Left ventricle myocardium inferior (tissue), 1 donor: ENCODE measurements at regions not wholly inside any gene's neighbourhood (a gene's known extent, or its start where the extent isn't known, plus 50 kb on each side); places are given as distances from the start of the nearest gene placed in this dataset.
"Not testable (repeated sequence)": the region's sequence is repeated elsewhere in the genome, so short reads cannot be mapped to it uniquely, and the experiment has no call there.

Source experiments
- DNase-seq: peaks from one replicate; pipeline ENCODE4 v3.0.0-alpha.2; 2020
- H3K27ac ChIP-seq: fragments of 200-600 bp; replicated peaks from 2 replicates; pipeline ENCODE4 v1.8.0; 2021
- H3K27me3 ChIP-seq: fragments of 200-600 bp; 2 replicates; pipeline ENCODE4 v1.8.0; 2021; ENCODE audit warnings: low read depth
- H3K36me3 ChIP-seq: fragments of 200-600 bp; 2 replicates; pipeline ENCODE4 v1.8.0; 2021
- H3K4me1 ChIP-seq: fragments of 200-600 bp; 2 replicates; pipeline ENCODE4 v1.8.0; 2021
- H3K4me3 ChIP-seq: fragments of 200-600 bp; 2 replicates; pipeline ENCODE4 v1.8.0; 2021; ENCODE audit warnings: mild to moderate bottlenecking, moderate library complexity
- H3K9me3 ChIP-seq: fragments of 200-600 bp; replicated peaks from 2 replicates; pipeline ENCODE4 v1.8.0; 2021
- intact Hi-C: fragments of 100-400 bp; cut with micrococcal nuclease; formaldehyde crosslinking; loops from one replicate; pipeline ENCODE4 v1.11.0; 2022
- TF ChIP-seq, protein P1 (sequence below): fragments of 200-600 bp; IDR thresholded peaks from 2 replicates; pipeline ENCODE4 v1.8.0; 2021; ENCODE audit warnings: antibody characterized with exemption, mild to moderate bottlenecking, borderline replicate concordance
- donor health status: DM: no; HTN: yes; CAD: no; lungs with severe emphysema.

DNA sequence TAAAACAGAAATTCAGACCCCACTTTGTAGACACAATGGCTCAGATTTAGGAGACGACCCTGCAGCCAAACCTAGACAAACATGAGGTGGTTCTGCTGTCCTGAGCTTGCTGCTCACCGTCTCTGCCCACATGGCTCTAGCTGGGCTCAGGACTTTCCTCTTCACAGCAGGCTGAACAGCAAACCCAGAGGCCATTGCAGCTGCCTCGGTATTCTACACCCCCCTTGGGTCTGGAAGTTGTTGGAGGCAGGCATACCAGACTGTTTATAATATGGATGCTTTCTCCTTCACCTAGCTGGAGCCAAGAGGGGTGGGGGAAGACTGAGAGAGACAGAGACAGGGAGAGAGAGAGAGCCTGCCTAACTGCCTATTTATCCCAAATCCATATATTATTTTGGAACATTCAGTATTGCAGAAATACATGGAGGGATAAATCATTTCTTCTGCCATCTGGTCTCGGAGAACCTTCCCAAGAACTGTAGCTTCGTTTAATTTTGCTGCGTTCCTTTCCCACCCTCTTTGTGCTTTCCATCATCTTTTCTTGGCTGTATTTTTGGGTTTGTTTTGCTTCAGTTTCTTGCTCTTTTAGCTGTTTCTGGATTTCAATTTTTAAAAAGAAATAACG is 628.2 kb upstream of the RBFOX1 start:
- TF ChIP-seq, protein P1, sequence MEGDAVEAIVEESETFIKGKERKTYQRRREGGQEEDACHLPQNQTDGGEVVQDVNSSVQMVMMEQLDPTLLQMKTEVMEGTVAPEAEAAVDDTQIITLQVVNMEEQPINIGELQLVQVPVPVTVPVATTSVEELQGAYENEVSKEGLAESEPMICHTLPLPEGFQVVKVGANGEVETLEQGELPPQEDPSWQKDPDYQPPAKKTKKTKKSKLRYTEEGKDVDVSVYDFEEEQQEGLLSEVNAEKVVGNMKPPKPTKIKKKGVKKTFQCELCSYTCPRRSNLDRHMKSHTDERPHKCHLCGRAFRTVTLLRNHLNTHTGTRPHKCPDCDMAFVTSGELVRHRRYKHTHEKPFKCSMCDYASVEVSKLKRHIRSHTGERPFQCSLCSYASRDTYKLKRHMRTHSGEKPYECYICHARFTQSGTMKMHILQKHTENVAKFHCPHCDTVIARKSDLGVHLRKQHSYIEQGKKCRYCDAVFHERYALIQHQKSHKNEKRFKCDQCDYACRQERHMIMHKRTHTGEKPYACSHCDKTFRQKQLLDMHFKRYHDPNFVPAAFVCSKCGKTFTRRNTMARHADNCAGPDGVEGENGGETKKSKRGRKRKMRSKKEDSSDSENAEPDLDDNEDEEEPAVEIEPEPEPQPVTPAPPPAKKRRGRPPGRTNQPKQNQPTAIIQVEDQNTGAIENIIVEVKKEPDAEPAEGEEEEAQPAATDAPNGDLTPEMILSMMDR: no peak
- no peak overlapping the region for H3K27ac ChIP-seq
- intact Hi-C loops: no loop called here
- H3K9me3 ChIP-seq: peaks cover 5% of the 10 kb centered on the region
- no peaks in the 10 kb centered on the region for H3K36me3 ChIP-seq
- H3K4me1 ChIP-seq: no peaks in the 10 kb centered on the region
- H3K27me3 ChIP-seq: no peaks in the 10 kb centered on the region
- H3K4me3 ChIP-seq: no peak overlapping the region
- no peak for DNase-seq

GRCh38 chr16:6701096-6701495 is 631.5 kb upstream of the RBFOX1 start:
- TF ChIP-seq, protein P1: no peak
- intact Hi-C loops: no loop called here
- no peak for DNase-seq
- no peaks in the 10 kb centered on the region for H3K36me3 ChIP-seq
- H3K4me3 ChIP-seq: no peak overlapping the region
- no peak overlapping the region for H3K27ac ChIP-seq
- no peaks in the 10 kb centered on the region for H3K4me1 ChIP-seq
- no peaks in the 10 kb centered on the region for H3K27me3 ChIP-seq
- H3K9me3 ChIP-seq: peaks cover 12% of the 10 kb centered on the region

DNA sequence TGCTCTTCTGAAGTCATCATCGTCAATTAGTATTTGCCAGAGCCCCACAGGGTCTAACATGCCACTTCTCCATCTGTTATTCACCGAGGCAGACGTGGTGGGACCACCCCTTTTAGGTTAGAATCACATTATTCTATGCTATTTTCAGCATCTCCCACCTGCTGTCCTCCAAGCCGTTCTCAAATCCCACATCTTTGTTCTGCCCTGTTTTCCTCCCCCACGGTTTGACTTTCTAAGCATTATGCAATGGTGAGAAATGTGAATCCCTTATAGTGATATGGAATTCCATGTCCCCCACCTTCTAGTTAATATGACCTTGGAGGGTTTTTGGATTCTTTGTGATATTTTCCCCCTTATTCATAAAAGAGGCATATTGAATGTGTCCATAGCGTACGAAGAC is 634.1 kb upstream of the RBFOX1 start:
- Histone ChIP-seq H3K27me3 (no peaks in the 10 kb centered on the region), H3K4me1 (no peaks in the 10 kb centered on the region), H3K36me3 (no peaks in the 10 kb centered on the region), H3K9me3 (peaks cover 12% of the 10 kb centered on the region), H3K4me3 (no peak overlapping the region), H3K27ac (no peak overlapping the region)
- TF ChIP-seq, protein P1: no peak
- intact Hi-C loops: no loop called here
- no peak for DNase-seq

DNA sequence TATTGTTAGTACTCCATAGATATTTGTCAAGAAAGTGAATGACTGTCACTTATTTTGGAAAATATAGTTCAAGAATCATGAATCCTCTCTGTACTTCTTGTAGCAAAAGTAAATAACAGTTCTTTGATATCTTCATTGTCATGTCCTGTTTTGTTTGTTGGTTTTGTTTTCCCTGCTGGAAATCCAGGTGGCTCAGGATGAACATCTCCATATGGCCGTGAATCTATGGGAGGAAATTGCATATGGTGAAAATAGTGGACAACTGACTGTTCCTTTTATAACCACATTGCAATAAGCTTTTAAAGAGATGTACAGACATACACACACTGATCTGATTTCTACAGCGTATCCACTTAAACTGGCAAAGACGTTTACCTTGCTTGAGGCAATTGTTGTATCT is 637.0 kb upstream of the RBFOX1 start:
- no peak for DNase-seq
- Histone ChIP-seq H3K9me3 (peaks cover 7% of the 10 kb centered on the region), H3K4me1 (no peaks in the 10 kb centered on the region), H3K27me3 (no peaks in the 10 kb centered on the region), H3K27ac (no peak overlapping the region), H3K4me3 (no peak overlapping the region), H3K36me3 (no peaks in the 10 kb centered on the region)
- TF ChIP-seq, protein P1: no peak
- intact Hi-C loops: no loop called here

GRCh38 chr16:6694636-6695035 is 638.0 kb upstream of the RBFOX1 start:
- H3K36me3 ChIP-seq: no peaks in the 10 kb centered on the region
- TF ChIP-seq, protein P1: no peak
- peaks cover 7% of the 10 kb centered on the region for H3K9me3 ChIP-seq
- no peak overlapping the region for H3K27ac ChIP-seq
- no peak for DNase-seq
- H3K4me3 ChIP-seq: no peak overlapping the region
- intact Hi-C loops: no loop called here
- H3K27me3 ChIP-seq: no peaks in the 10 kb centered on the region
- H3K4me1 ChIP-seq: no peaks in the 10 kb centered on the region

- H3K36me3 ChIP-seq, H3K4me3 ChIP-seq, DNase-seq, H3K27ac ChIP-seq, H3K4me1 ChIP-seq, H3K27me3 ChIP-seq, intact Hi-C loops: not testable (repeated sequence)
- H3K9me3 ChIP-seq: peaks cover 13% of the 10 kb centered on the region
These were observed 639.2 kb upstream of the RBFOX1 start for GRCh38 chr16:6693418-6693817.
